ENCODE measurements at regions not wholly inside any gene's neighbourhood (a gene's known extent, or its start where the extent isn't known, plus 50 kb on each side); places are given as distances from the start of the nearest gene placed in this dataset.

DNA sequence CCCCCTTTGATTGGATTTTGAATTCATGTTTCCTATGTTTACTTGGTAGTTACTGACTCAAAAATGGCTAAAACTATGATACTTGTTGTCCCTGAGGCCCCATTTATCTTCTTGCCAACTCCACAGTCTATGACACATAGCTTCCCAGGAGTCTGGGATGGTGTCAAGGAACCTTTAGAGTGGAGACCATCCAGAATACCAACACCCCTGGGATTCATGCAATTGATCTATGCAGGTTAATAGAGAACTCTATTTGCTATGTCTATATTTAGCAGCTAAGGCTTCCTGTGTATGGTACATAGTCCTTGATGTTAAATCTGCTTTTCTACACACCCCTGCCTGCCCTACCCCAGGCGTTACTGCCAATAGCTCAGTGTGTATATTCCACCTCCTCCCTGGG is 218.5 kb upstream of the HDAC4 start:
- DNase-seq = no peak
- H3K36me3 ChIP-seq (ENCODE audit: control insufficient read depth in 4 of 4, insufficient read depth in 4 of 4, low read length in 3 of 4) = no peaks in the 10 kb centered on the region
- POLR2A ChIA-PET = no interaction called here
- no peak overlapping the region for H3K27ac ChIP-seq (ENCODE audit: insufficient read depth in 1 of 2, low read depth in 1 of 2, low read length in 2 of 2, poor library complexity in 1 of 2, severe bottlenecking in 2 of 2)
- no peaks in the 10 kb centered on the region for H3K27me3 ChIP-seq (replicated peaks in 2 of 5; ENCODE audit: control insufficient read depth in 4 of 5, insufficient read depth in 5 of 5, low read length in 4 of 5)
- no peak overlapping the region for H3K4me3 ChIP-seq (ENCODE audit: control insufficient read depth in 1 of 7, extremely low read depth in 1 of 7, insufficient read depth in 4 of 7, low read depth in 2 of 7, low read length in 6 of 7)
- peaks cover 0 to 7% (median 0%) of the 10 kb centered on the region in 4 experiments for H3K4me1 ChIP-seq (ENCODE audit: control extremely low read depth in 1 of 4, control insufficient read depth in 4 of 4, insufficient read depth in 4 of 4, low read length in 3 of 4)
- H3K9me3 ChIP-seq (ENCODE audit: control extremely low read depth in 1 of 5, control insufficient read depth in 4 of 5, insufficient read depth in 2 of 5, low read depth in 1 of 5, low read length in 4 of 5) = peaks cover 0 to 10% (median 2%) of the 10 kb centered on the region in 5 experiments
- CTCF ChIA-PET = no interaction called here
- no CpG with 5 or more reads among the region's 1 CpG for WGBS (ENCODE audit: insufficient coverage)

GRCh38 chr2:239616729-239617128 is 215.9 kb upstream of the HDAC4 start:
- ChIA-PET CTCF (interaction anchor here (0.6 kb wide), 1 partner anchor 29 kb away, joined by 3 read pairs; no protein-coding TSS in a partner anchor), POLR2A (no interaction called here)
- WGBS (ENCODE audit: insufficient coverage) = 100% methylated on average over 1 of the region's 2 CpGs
- peaks cover 0 to 10% (median 2%) of the 10 kb centered on the region in 5 experiments for H3K9me3 ChIP-seq (ENCODE audit: control extremely low read depth in 1 of 5, control insufficient read depth in 4 of 5, insufficient read depth in 2 of 5, low read depth in 1 of 5, low read length in 4 of 5)
- DNase-seq = no peak
- no peaks in the 10 kb centered on the region for H3K36me3 ChIP-seq (ENCODE audit: control insufficient read depth in 4 of 4, insufficient read depth in 4 of 4, low read length in 3 of 4)
- H3K27me3 ChIP-seq (replicated peaks in 2 of 5; ENCODE audit: control insufficient read depth in 4 of 5, insufficient read depth in 5 of 5, low read length in 4 of 5) = peaks cover 0 to 1% (median 0%) of the 10 kb centered on the region in 5 experiments
- no peak overlapping the region for H3K27ac ChIP-seq (ENCODE audit: insufficient read depth in 1 of 2, low read depth in 1 of 2, low read length in 2 of 2, poor library complexity in 1 of 2, severe bottlenecking in 2 of 2)
- H3K4me3 ChIP-seq (ENCODE audit: control insufficient read depth in 1 of 7, extremely low read depth in 1 of 7, insufficient read depth in 4 of 7, low read depth in 2 of 7, low read length in 6 of 7) = no peak overlapping the region
- H3K4me1 ChIP-seq (ENCODE audit: control extremely low read depth in 1 of 4, control insufficient read depth in 4 of 4, insufficient read depth in 4 of 4, low read length in 3 of 4) = no peaks in the 10 kb centered on the region

DNA sequence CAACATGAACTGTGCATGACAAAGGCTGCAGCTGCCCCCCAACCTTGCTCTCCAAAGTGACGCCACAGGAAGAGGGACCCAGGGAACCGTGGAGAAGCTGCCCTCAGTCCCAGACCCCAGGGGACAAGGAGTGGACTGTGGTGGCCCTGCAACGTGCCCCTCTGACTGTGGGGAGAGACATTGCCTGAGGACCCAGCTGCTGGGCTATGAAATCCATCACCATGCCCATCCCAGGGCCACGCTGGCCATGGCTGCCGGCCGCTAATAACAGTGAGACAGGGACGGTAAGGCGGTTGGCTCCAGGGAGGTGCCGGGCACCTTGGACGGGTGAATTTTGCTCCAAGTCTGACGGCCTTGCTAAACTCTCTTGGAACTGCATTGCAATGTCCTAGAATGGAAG is 211.3 kb upstream of the HDAC4 start:
- Histone ChIP-seq H3K4me3 (ENCODE audit: control insufficient read depth in 1 of 7, extremely low read depth in 1 of 7, insufficient read depth in 4 of 7, low read depth in 2 of 7, low read length in 6 of 7) (no peak overlapping the region), H3K27me3 (replicated peaks in 2 of 5; ENCODE audit: control insufficient read depth in 4 of 5, insufficient read depth in 5 of 5, low read length in 4 of 5) (peaks cover 0 to 3% (median 0%) of the 10 kb centered on the region in 5 experiments), H3K27ac (ENCODE audit: insufficient read depth in 1 of 2, low read depth in 1 of 2, low read length in 2 of 2, poor library complexity in 1 of 2, severe bottlenecking in 2 of 2) (no peak overlapping the region), H3K9me3 (ENCODE audit: control extremely low read depth in 1 of 5, control insufficient read depth in 4 of 5, insufficient read depth in 2 of 5, low read depth in 1 of 5, low read length in 4 of 5) (peaks cover 0 to 9% (median 2%) of the 10 kb centered on the region in 5 experiments), H3K4me1 (ENCODE audit: control extremely low read depth in 1 of 4, control insufficient read depth in 4 of 4, insufficient read depth in 4 of 4, low read length in 3 of 4) (peaks cover 0 to 10% (median 0%) of the 10 kb centered on the region in 4 experiments), H3K36me3 (ENCODE audit: control insufficient read depth in 4 of 4, insufficient read depth in 4 of 4, low read length in 3 of 4) (no peaks in the 10 kb centered on the region)
- 98% methylated on average over 11 of the region's 11 CpGs for WGBS (ENCODE audit: insufficient coverage)
- ChIA-PET CTCF (no interaction called here), POLR2A (interaction anchor here (0.6 kb wide), 1 partner anchor 52 kb away, joined by 4 read pairs; no protein-coding TSS in a partner anchor)
- DNase-seq = no peak

- ChIA-PET POLR2A (no interaction called here), CTCF (no interaction called here)
- Histone ChIP-seq H3K9me3 (ENCODE audit: control extremely low read depth in 1 of 5, control insufficient read depth in 4 of 5, insufficient read depth in 2 of 5, low read depth in 1 of 5, low read length in 4 of 5) (peaks cover 0 to 4% (median 0%) of the 10 kb centered on the region in 5 experiments), H3K27me3 (replicated peaks in 2 of 5; ENCODE audit: control insufficient read depth in 4 of 5, insufficient read depth in 5 of 5, low read length in 4 of 5) (peaks cover 0 to 3% (median 0%) of the 10 kb centered on the region in 5 experiments), H3K4me1 (ENCODE audit: control extremely low read depth in 1 of 4, control insufficient read depth in 4 of 4, insufficient read depth in 4 of 4, low read length in 3 of 4) (peaks cover 0 to 14% (median 0%) of the 10 kb centered on the region in 4 experiments), H3K36me3 (ENCODE audit: control insufficient read depth in 4 of 4, insufficient read depth in 4 of 4, low read length in 3 of 4) (no peaks in the 10 kb centered on the region), H3K27ac (ENCODE audit: insufficient read depth in 1 of 2, low read depth in 1 of 2, low read length in 2 of 2, poor library complexity in 1 of 2, severe bottlenecking in 2 of 2) (no peak overlapping the region), H3K4me3 (ENCODE audit: control insufficient read depth in 1 of 7, extremely low read depth in 1 of 7, insufficient read depth in 4 of 7, low read depth in 2 of 7, low read length in 6 of 7) (no peak overlapping the region)
- 95% methylated on average over 8 of the region's 10 CpGs for WGBS (ENCODE audit: insufficient coverage)
- no peak for DNase-seq
These were observed 210.5 kb upstream of the HDAC4 start for GRCh38 chr2:239611222-239611795.

DNA sequence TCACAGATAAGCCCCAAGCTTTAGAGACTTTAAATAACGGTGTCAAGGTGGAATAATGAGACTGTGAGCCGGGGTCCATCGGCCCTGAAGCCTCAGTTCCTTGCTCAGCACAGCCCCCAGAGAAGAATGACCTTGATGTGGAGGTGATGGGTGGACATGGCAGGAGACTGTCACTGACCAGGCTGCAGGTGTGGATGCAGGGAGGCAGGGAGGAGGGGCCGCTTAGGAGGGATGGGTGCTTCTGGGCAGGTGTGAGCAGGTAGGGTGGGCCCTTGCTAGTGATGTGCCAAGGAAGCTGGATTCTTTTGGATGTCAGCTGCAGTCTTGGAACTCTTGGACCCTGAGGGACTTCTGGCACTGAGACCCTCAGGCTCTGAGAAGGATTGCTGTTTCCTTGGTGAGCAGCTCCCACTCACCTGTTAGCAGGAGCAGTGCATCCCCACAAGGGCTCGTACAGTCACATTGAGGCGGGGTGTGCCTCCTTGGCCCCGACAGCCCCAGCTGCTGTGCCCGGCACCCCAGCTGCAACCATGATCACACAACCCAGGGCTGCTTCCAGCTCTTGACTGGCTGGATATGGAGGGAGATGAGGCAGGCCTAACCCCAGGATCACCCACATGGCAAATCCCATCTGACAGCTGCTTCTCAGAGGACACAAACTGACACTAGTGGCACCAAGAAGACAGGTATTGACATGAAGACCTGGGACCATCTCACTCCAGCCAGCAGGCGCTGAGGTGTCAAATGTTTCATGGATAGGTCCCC is 209.8 kb upstream of the HDAC4 start:
- Histone ChIP-seq H3K36me3 (ENCODE audit: control insufficient read depth in 4 of 4, insufficient read depth in 4 of 4, low read length in 3 of 4) (no peaks in the 10 kb centered on the region), H3K4me3 (ENCODE audit: control insufficient read depth in 1 of 7, extremely low read depth in 1 of 7, insufficient read depth in 4 of 7, low read depth in 2 of 7, low read length in 6 of 7) (no peak overlapping the region), H3K27me3 (replicated peaks in 2 of 5; ENCODE audit: control insufficient read depth in 4 of 5, insufficient read depth in 5 of 5, low read length in 4 of 5) (peaks cover 0 to 3% (median 0%) of the 10 kb centered on the region in 5 experiments), H3K9me3 (ENCODE audit: control extremely low read depth in 1 of 5, control insufficient read depth in 4 of 5, insufficient read depth in 2 of 5, low read depth in 1 of 5, low read length in 4 of 5) (no peaks in the 10 kb centered on the region), H3K27ac (ENCODE audit: insufficient read depth in 1 of 2, low read depth in 1 of 2, low read length in 2 of 2, poor library complexity in 1 of 2, severe bottlenecking in 2 of 2) (no peak overlapping the region), H3K4me1 (ENCODE audit: control extremely low read depth in 1 of 4, control insufficient read depth in 4 of 4, insufficient read depth in 4 of 4, low read length in 3 of 4) (peaks cover 0 to 21% (median 3%) of the 10 kb centered on the region in 4 experiments)
- ChIA-PET POLR2A (no interaction called here), CTCF (no interaction called here)
- DNase-seq = no peak
- 98% methylated on average over 7 of the region's 9 CpGs for WGBS (ENCODE audit: insufficient coverage)

- ChIA-PET POLR2A (no interaction called here), CTCF (no interaction called here)
- Histone ChIP-seq H3K27me3 (replicated peaks in 2 of 5; ENCODE audit: control insufficient read depth in 4 of 5, insufficient read depth in 5 of 5, low read length in 4 of 5) (peaks cover 0 to 3% (median 0%) of the 10 kb centered on the region in 5 experiments), H3K36me3 (ENCODE audit: control insufficient read depth in 4 of 4, insufficient read depth in 4 of 4, low read length in 3 of 4) (no peaks in the 10 kb centered on the region), H3K9me3 (ENCODE audit: control extremely low read depth in 1 of 5, control insufficient read depth in 4 of 5, insufficient read depth in 2 of 5, low read depth in 1 of 5, low read length in 4 of 5) (no peaks in the 10 kb centered on the region), H3K4me3 (ENCODE audit: control insufficient read depth in 1 of 7, extremely low read depth in 1 of 7, insufficient read depth in 4 of 7, low read depth in 2 of 7, low read length in 6 of 7) (no peak overlapping the region), H3K27ac (ENCODE audit: insufficient read depth in 1 of 2, low read depth in 1 of 2, low read length in 2 of 2, poor library complexity in 1 of 2, severe bottlenecking in 2 of 2) (no peak overlapping the region), H3K4me1 (ENCODE audit: control extremely low read depth in 1 of 4, control insufficient read depth in 4 of 4, insufficient read depth in 4 of 4, low read length in 3 of 4) (peaks cover 0 to 25% (median 5%) of the 10 kb centered on the region in 4 experiments)
- 96% methylated on average over 14 of the region's 26 CpGs for WGBS (ENCODE audit: insufficient coverage)
- DNase-seq = no peak
These were observed 208.9 kb upstream of the HDAC4 start for GRCh38 chr2:239609607-239610310.

- H3K27ac ChIP-seq (ENCODE audit: insufficient read depth in 1 of 2, low read depth in 1 of 2, low read length in 2 of 2, poor library complexity in 1 of 2, severe bottlenecking in 2 of 2) = no peak overlapping the region
- ChIA-PET POLR2A (no interaction called here), CTCF (no interaction called here)
- WGBS (ENCODE audit: insufficient coverage) = 96% methylated on average over 11 of the region's 11 CpGs
- H3K9me3 ChIP-seq (ENCODE audit: control extremely low read depth in 1 of 5, control insufficient read depth in 4 of 5, insufficient read depth in 2 of 5, low read depth in 1 of 5, low read length in 4 of 5) = no peaks in the 10 kb centered on the region
- H3K36me3 ChIP-seq (ENCODE audit: control insufficient read depth in 4 of 4, insufficient read depth in 4 of 4, low read length in 3 of 4) = no peaks in the 10 kb centered on the region
- no peak for DNase-seq
- no peak overlapping the region for H3K4me3 ChIP-seq (ENCODE audit: control insufficient read depth in 1 of 7, extremely low read depth in 1 of 7, insufficient read depth in 4 of 7, low read depth in 2 of 7, low read length in 6 of 7)
- H3K27me3 ChIP-seq (replicated peaks in 2 of 5; ENCODE audit: control insufficient read depth in 4 of 5, insufficient read depth in 5 of 5, low read length in 4 of 5) = peaks cover 0 to 3% (median 0%) of the 10 kb centered on the region in 5 experiments
- peaks cover 0 to 25% (median 5%) of the 10 kb centered on the region in 4 experiments for H3K4me1 ChIP-seq (ENCODE audit: control extremely low read depth in 1 of 4, control insufficient read depth in 4 of 4, insufficient read depth in 4 of 4, low read length in 3 of 4)
These were observed 208.3 kb upstream of the HDAC4 start for GRCh38 chr2:239609162-239609561.
